HL-60 (cell line): ENCODE measurements at regions not wholly inside any gene's neighbourhood (a gene's known extent, or its start where the extent isn't known, plus 50 kb on each side); places are given as distances from the start of the nearest gene placed in this dataset.

Experiments used
- DNase-seq, 2 experiments: peaks; one replicate each; pipeline ENCODE4 v3.0.0-alpha.2; 2010 to 2020; ENCODE audit warnings: low read depth in 1 of 2, low spot score in 1 of 2
- H3K27ac ChIP-seq: fragments of 250-450 bp; sonication (Bioruptor Pico); replicated peaks from 2 replicates; pipeline ENCODE4 v1.5.1; 2020; ENCODE audit warnings: mild to moderate bottlenecking, moderate library complexity
- H3K27me3 ChIP-seq: fragments of 250-450 bp; sonication (Bioruptor Pico); 2 replicates; pipeline ENCODE4 v1.5.1; 2021; ENCODE audit warnings: mild to moderate bottlenecking, moderate library complexity; ENCODE audit not compliant: insufficient read depth, poor library complexity, severe bottlenecking
- H3K4me3 ChIP-seq: replicated peaks from 2 replicates; pipeline ENCODE4 v1.5.1; 2011; ENCODE audit warnings: mild to moderate bottlenecking, control low read depth, low read length; ENCODE audit not compliant: insufficient read depth
- CTCF ChIP-seq: IDR thresholded peaks from one replicate; pipeline ENCODE4 v1.5.1; 2011; ENCODE audit warnings: low read length, control low read depth, inconsistent platforms; ENCODE audit not compliant: insufficient read depth
- GABPA ChIP-seq: IDR thresholded peaks from 2 replicates; pipeline ENCODE4 v1.6.1; 2012; ENCODE audit warnings: low read depth
- POLR2AphosphoS5 ChIP-seq: IDR thresholded peaks from 2 replicates; pipeline ENCODE4 v1.6.1; 2012; ENCODE audit warnings: low read depth
- SPI1 ChIP-seq: IDR thresholded peaks from 2 replicates; pipeline ENCODE4 v1.6.1; 2012; ENCODE audit warnings: low read depth, mild to moderate bottlenecking, borderline replicate concordance
- TF ChIP-seq, protein P1 (sequence below): IDR thresholded peaks from 2 replicates; pipeline ENCODE4 v1.6.1; 2012; ENCODE audit warnings: low read depth; ENCODE audit not compliant: insufficient replicate concordance

GRCh38 chr10:118472415-118473304, 122.8 kb downstream of the PRLHR start:
- Histone ChIP-seq H3K4me3 (no peak overlapping the region), H3K27ac (no peak overlapping the region), H3K27me3 (peaks cover 10% of the 10 kb centered on the region)
- no peak for DNase-seq
- TF ChIP-seq SPI1 (no peak), GABPA (no peak), CTCF (no peak), POLR2AphosphoS5 (no peak)
- TF ChIP-seq, protein P1, sequence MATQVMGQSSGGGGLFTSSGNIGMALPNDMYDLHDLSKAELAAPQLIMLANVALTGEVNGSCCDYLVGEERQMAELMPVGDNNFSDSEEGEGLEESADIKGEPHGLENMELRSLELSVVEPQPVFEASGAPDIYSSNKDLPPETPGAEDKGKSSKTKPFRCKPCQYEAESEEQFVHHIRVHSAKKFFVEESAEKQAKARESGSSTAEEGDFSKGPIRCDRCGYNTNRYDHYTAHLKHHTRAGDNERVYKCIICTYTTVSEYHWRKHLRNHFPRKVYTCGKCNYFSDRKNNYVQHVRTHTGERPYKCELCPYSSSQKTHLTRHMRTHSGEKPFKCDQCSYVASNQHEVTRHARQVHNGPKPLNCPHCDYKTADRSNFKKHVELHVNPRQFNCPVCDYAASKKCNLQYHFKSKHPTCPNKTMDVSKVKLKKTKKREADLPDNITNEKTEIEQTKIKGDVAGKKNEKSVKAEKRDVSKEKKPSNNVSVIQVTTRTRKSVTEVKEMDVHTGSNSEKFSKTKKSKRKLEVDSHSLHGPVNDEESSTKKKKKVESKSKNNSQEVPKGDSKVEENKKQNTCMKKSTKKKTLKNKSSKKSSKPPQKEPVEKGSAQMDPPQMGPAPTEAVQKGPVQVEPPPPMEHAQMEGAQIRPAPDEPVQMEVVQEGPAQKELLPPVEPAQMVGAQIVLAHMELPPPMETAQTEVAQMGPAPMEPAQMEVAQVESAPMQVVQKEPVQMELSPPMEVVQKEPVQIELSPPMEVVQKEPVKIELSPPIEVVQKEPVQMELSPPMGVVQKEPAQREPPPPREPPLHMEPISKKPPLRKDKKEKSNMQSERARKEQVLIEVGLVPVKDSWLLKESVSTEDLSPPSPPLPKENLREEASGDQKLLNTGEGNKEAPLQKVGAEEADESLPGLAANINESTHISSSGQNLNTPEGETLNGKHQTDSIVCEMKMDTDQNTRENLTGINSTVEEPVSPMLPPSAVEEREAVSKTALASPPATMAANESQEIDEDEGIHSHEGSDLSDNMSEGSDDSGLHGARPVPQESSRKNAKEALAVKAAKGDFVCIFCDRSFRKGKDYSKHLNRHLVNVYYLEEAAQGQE, result no peak

- DNase-seq, result no peak
- no peak overlapping the region for H3K4me3 ChIP-seq
- H3K27me3 ChIP-seq, result peaks cover 7% of the 10 kb centered on the region
- H3K27ac ChIP-seq, result no peak overlapping the region
- no peak for TF ChIP-seq GABPA
- TF ChIP-seq, protein P1, result no peak
- no peak for TF ChIP-seq SPI1
- no peak for TF ChIP-seq CTCF
- TF ChIP-seq POLR2AphosphoS5, result no peak
Measured at GRCh38 chr10:118471863-118472262, 123.6 kb downstream of the PRLHR start.

DNA sequence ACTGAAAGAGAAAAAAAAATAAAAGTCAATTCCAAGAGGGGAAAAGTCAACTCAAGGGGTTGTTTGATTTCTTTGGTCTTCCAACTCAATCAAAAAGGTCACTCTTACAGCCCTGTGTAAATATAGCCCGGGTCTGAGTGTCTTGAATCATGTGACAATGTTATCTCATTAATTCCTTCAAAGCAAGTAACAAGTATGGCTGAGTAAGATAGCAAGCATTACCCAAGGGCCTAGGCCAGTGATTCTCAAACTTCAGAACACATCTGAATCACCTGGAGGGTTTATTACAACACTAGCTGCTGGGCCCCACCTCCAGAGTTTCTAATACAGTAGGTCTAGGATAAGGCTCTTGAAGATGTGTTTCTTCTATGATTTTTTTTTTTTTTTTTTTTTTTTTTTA, 125.0 kb downstream of the PRLHR start:
- no peak overlapping the region for H3K4me3 ChIP-seq
- no peak for DNase-seq
- H3K27ac ChIP-seq, result no peak overlapping the region
- TF ChIP-seq, protein P1, result no peak
- TF ChIP-seq GABPA, result no peak
- no peak for TF ChIP-seq CTCF
- TF ChIP-seq POLR2AphosphoS5, result no peak
- no peak for TF ChIP-seq SPI1
- peaks cover 7% of the 10 kb centered on the region for H3K27me3 ChIP-seq
